Neural cell (in vitro differentiated cells): ENCODE measurements at regions not wholly inside any gene's neighbourhood (a gene's known extent, or its start where the extent isn't known, plus 50 kb on each side); places are given as distances from the start of the nearest gene placed in this dataset.

Source experiments
- EP300 ChIP-seq: fragments of 450-650 bp; conservative IDR thresholded peaks from 2 replicates; pipeline ENCODE4 v1.6.1; 2014; ENCODE audit warnings: antibody characterized with exemption, mild to moderate bottlenecking, moderate library complexity; ENCODE audit not compliant: poor library complexity, severe bottlenecking
- EZH2 ChIP-seq: fragments of 200-600, 300-800 bp; shearing (Covaris generic), sonication (generic); IDR thresholded peaks from 2 replicates; pipeline ENCODE4 v1.6.1; 2014; ENCODE audit warnings: antibody characterized with exemption, low read length, borderline replicate concordance, mild to moderate bottlenecking; ENCODE audit not compliant: insufficient read depth, poor library complexity, severe bottlenecking
- MXI1 ChIP-seq: fragments of 450-650 bp; conservative IDR thresholded peaks from 2 replicates; pipeline ENCODE4 v1.6.1; 2014; ENCODE audit warnings: antibody characterized with exemption, mild to moderate bottlenecking; ENCODE audit not compliant: poor library complexity, severe bottlenecking
- POLR2AphosphoS5 ChIP-seq: IDR thresholded peaks from 2 replicates; pipeline ENCODE4 v1.6.1; 2012
- RAD21 ChIP-seq: fragments of 450-650 bp; conservative IDR thresholded peaks from 2 replicates; pipeline ENCODE4 v1.6.1; 2014; ENCODE audit warnings: antibody characterized with exemption, mild to moderate bottlenecking, moderate library complexity
- SMC3 ChIP-seq: fragments of 450-650 bp; conservative IDR thresholded peaks from 2 replicates; pipeline ENCODE4 v1.6.1; 2014; ENCODE audit warnings: antibody characterized with exemption, mild to moderate bottlenecking, moderate library complexity; ENCODE audit not compliant: poor library complexity
- TAF1 ChIP-seq: IDR thresholded peaks from 2 replicates; pipeline ENCODE4 v1.6.1; 2012; ENCODE audit warnings: low read depth
- TF ChIP-seq, protein P1 (sequence below): fragments of 450-650 bp; IDR thresholded peaks from 2 replicates; pipeline ENCODE4 v1.5.1; 2014; ENCODE audit warnings: antibody characterized with exemption, mild to moderate bottlenecking, moderate library complexity; ENCODE audit not compliant: poor library complexity, severe bottlenecking
- TF ChIP-seq, protein P2 (sequence below): IDR thresholded peaks from 2 replicates; pipeline ENCODE4 v1.6.1; 2012; ENCODE audit warnings: borderline replicate concordance

DNA sequence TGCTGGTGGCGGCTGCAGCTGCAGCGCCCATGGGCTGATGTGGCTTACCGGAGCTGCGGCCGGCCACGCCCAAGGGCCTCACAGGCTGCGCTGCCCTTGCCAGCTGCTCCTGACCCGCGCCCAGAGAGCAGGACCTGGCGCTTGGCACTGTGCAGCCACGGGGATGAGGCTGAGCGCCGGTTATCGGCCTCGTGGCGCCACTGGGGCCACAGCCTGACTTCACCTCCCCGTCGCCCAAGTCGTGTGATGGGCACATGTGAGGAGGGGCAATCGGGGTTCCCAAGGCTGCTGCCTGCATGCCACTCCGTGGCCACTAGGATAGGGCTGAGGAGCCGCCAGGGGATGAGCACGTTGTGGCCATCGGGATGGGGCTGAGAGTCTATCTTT lies 77.2 kb upstream of the PABPC3 start:
- TF ChIP-seq, protein P1, sequence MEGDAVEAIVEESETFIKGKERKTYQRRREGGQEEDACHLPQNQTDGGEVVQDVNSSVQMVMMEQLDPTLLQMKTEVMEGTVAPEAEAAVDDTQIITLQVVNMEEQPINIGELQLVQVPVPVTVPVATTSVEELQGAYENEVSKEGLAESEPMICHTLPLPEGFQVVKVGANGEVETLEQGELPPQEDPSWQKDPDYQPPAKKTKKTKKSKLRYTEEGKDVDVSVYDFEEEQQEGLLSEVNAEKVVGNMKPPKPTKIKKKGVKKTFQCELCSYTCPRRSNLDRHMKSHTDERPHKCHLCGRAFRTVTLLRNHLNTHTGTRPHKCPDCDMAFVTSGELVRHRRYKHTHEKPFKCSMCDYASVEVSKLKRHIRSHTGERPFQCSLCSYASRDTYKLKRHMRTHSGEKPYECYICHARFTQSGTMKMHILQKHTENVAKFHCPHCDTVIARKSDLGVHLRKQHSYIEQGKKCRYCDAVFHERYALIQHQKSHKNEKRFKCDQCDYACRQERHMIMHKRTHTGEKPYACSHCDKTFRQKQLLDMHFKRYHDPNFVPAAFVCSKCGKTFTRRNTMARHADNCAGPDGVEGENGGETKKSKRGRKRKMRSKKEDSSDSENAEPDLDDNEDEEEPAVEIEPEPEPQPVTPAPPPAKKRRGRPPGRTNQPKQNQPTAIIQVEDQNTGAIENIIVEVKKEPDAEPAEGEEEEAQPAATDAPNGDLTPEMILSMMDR, result no peak
- TF ChIP-seq POLR2AphosphoS5, result no peak
- TF ChIP-seq, protein P2, sequence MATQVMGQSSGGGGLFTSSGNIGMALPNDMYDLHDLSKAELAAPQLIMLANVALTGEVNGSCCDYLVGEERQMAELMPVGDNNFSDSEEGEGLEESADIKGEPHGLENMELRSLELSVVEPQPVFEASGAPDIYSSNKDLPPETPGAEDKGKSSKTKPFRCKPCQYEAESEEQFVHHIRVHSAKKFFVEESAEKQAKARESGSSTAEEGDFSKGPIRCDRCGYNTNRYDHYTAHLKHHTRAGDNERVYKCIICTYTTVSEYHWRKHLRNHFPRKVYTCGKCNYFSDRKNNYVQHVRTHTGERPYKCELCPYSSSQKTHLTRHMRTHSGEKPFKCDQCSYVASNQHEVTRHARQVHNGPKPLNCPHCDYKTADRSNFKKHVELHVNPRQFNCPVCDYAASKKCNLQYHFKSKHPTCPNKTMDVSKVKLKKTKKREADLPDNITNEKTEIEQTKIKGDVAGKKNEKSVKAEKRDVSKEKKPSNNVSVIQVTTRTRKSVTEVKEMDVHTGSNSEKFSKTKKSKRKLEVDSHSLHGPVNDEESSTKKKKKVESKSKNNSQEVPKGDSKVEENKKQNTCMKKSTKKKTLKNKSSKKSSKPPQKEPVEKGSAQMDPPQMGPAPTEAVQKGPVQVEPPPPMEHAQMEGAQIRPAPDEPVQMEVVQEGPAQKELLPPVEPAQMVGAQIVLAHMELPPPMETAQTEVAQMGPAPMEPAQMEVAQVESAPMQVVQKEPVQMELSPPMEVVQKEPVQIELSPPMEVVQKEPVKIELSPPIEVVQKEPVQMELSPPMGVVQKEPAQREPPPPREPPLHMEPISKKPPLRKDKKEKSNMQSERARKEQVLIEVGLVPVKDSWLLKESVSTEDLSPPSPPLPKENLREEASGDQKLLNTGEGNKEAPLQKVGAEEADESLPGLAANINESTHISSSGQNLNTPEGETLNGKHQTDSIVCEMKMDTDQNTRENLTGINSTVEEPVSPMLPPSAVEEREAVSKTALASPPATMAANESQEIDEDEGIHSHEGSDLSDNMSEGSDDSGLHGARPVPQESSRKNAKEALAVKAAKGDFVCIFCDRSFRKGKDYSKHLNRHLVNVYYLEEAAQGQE, result no peak
- TF ChIP-seq EZH2, result no peak
- no peak for TF ChIP-seq SMC3
- no peak for TF ChIP-seq MXI1
- no peak for TF ChIP-seq TAF1
- no peak for TF ChIP-seq RAD21
- no peak for TF ChIP-seq EP300
